GM23338 (cell line): ENCODE measurements at regions not wholly inside any gene's neighbourhood (a gene's known extent, or its start where the extent isn't known, plus 50 kb on each side); places are given as distances from the start of the nearest gene placed in this dataset.

Experiments
- CREB1 ChIP-seq: fragments of 250-450 bp; sonication (Bioruptor Pico); IDR thresholded peaks from 2 replicates; pipeline ENCODE4 v1.5.0; 2020; ENCODE audit warnings: low read depth, mild to moderate bottlenecking, moderate library complexity
- EZH2 ChIP-seq: fragments of 200-600 bp; sonication (generic); IDR thresholded peaks from one replicate; pipeline ENCODE4 v1.8.0; 2017; ENCODE audit warnings: antibody characterized with exemption, mild to moderate bottlenecking, low read depth; ENCODE audit not compliant: unreplicated experiment
- EZH2phosphoT487 ChIP-seq: fragments of 200-600 bp; sonication (generic); IDR thresholded peaks from one replicate; pipeline ENCODE4 v1.8.1; 2018; ENCODE audit warnings: antibody characterized with exemption; ENCODE audit not compliant: unreplicated experiment
- NANOG ChIP-seq: IDR thresholded peaks from 2 replicates; pipeline ENCODE4 v1.6.1; 2016; ENCODE audit warnings: antibody characterized with exemption, borderline replicate concordance
- POLR2AphosphoS5 ChIP-seq: IDR thresholded peaks from 2 replicates; pipeline ENCODE4 v1.6.1; 2016; ENCODE audit warnings: antibody characterized with exemption, low read depth
- ZNF114 ChIP-seq: fragments of 250-450 bp; sonication (Bioruptor Pico); IDR thresholded peaks from 2 replicates; pipeline ENCODE4 v1.5.0; 2020; ENCODE audit warnings: mild to moderate bottlenecking, moderate library complexity
- TF ChIP-seq, protein P1 (sequence below), 2 experiments: fragments of 200-600 bp in 1 of 2; sonication (generic) in 1 of 2; conservative IDR thresholded peaks; 2 replicates each; pipeline versions ENCODE4 v1.5.1 to v1.6.1; 2016 to 2017; ENCODE audit warnings: antibody characterized with exemption in 2 of 2, low read depth in 2 of 2, mild to moderate bottlenecking in 2 of 2, moderate library complexity in 1 of 2
- TF ChIP-seq, protein P2 (sequence below): IDR thresholded peaks from one replicate; pipeline ENCODE4 v1.6.1; 2018; ENCODE audit warnings: antibody characterized with exemption; ENCODE audit not compliant: unreplicated experiment

DNA sequence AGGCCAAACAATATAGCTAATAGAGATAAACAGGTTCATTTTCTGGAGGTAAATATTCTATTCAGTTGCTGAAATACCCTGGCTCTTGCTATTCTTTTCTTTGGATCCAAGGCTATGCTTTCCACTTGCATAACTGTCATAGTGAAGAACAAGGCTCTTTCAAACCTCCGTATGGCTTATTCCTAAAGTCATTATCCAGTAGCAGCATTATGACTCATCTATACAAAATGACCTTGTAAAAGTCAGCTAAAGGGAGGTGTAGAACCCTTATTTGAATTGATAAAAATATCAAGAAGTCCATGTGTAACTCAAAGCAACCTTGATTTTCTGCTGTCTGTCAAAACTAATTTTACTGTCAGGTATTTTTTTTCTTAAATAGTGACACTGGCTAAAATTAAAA is 447.8 kb downstream of the PLK2 start:
- TF ChIP-seq, protein P1, sequence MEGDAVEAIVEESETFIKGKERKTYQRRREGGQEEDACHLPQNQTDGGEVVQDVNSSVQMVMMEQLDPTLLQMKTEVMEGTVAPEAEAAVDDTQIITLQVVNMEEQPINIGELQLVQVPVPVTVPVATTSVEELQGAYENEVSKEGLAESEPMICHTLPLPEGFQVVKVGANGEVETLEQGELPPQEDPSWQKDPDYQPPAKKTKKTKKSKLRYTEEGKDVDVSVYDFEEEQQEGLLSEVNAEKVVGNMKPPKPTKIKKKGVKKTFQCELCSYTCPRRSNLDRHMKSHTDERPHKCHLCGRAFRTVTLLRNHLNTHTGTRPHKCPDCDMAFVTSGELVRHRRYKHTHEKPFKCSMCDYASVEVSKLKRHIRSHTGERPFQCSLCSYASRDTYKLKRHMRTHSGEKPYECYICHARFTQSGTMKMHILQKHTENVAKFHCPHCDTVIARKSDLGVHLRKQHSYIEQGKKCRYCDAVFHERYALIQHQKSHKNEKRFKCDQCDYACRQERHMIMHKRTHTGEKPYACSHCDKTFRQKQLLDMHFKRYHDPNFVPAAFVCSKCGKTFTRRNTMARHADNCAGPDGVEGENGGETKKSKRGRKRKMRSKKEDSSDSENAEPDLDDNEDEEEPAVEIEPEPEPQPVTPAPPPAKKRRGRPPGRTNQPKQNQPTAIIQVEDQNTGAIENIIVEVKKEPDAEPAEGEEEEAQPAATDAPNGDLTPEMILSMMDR (conservative IDR thresholded peaks at IDR 0.05; ENCODE audit: low read depth in 2 of 2): no peak
- TF ChIP-seq EZH2 (no peak), NANOG (no peak), POLR2AphosphoS5 (no peak), ZNF114 (no peak), CREB1 (no peak), EZH2phosphoT487 (no peak)
- TF ChIP-seq, protein P2, sequence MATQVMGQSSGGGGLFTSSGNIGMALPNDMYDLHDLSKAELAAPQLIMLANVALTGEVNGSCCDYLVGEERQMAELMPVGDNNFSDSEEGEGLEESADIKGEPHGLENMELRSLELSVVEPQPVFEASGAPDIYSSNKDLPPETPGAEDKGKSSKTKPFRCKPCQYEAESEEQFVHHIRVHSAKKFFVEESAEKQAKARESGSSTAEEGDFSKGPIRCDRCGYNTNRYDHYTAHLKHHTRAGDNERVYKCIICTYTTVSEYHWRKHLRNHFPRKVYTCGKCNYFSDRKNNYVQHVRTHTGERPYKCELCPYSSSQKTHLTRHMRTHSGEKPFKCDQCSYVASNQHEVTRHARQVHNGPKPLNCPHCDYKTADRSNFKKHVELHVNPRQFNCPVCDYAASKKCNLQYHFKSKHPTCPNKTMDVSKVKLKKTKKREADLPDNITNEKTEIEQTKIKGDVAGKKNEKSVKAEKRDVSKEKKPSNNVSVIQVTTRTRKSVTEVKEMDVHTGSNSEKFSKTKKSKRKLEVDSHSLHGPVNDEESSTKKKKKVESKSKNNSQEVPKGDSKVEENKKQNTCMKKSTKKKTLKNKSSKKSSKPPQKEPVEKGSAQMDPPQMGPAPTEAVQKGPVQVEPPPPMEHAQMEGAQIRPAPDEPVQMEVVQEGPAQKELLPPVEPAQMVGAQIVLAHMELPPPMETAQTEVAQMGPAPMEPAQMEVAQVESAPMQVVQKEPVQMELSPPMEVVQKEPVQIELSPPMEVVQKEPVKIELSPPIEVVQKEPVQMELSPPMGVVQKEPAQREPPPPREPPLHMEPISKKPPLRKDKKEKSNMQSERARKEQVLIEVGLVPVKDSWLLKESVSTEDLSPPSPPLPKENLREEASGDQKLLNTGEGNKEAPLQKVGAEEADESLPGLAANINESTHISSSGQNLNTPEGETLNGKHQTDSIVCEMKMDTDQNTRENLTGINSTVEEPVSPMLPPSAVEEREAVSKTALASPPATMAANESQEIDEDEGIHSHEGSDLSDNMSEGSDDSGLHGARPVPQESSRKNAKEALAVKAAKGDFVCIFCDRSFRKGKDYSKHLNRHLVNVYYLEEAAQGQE: no peak
